ENCODE measurements at regions not wholly inside any gene's neighbourhood (a gene's known extent, or its start where the extent isn't known, plus 50 kb on each side); places are given as distances from the start of the nearest gene placed in this dataset.
"Not testable (repeated sequence)": the region's sequence is repeated elsewhere in the genome, so short reads cannot be mapped to it uniquely, and the experiment has no call there.

- ATAC-seq (ENCODE audit: low read depth in 2 of 2) (no peak), DNase-seq (no peak)
- Mint-ChIP-seq H3K4me3 (no peak overlapping the region), H3K4me1 (no peaks in the 10 kb centered on the region), H3K36me3 (no peaks in the 10 kb centered on the region), H3K27me3 (peaks cover 0 to 6% (median 5%) of the 10 kb centered on the region in 3 donors), H3K9me3 (peaks cover 0 to 6% (median 2%) of the 10 kb centered on the region in 7 donors), H3K27ac (peak overlapping the region in 1 of 6 donors; percentile 2)
Observed at GRCh38 chr3:157914882-157915281, 191.3 kb downstream of the SHOX2 start.

GRCh38 chr3:157913741-157914150, 192.5 kb downstream of the SHOX2 start:
- Mint-ChIP-seq H3K27ac (no peak overlapping the region), H3K36me3 (no peaks in the 10 kb centered on the region), H3K4me3 (no peak overlapping the region), H3K4me1 (no peaks in the 10 kb centered on the region), H3K27me3 (peaks cover 0 to 6% (median 5%) of the 10 kb centered on the region in 3 donors), H3K9me3 (peaks cover 0 to 6% (median 2%) of the 10 kb centered on the region in 7 donors)
- DNase-seq (no peak), ATAC-seq (ENCODE audit: low read depth in 2 of 2) (no peak)

- DNase-seq = no peak
- H3K27me3 Mint-ChIP-seq = peaks cover 0 to 5% (median 0%) of the 10 kb centered on the region in 3 donors
- no peak overlapping the region for H3K4me3 Mint-ChIP-seq
- ATAC-seq (ENCODE audit: low read depth in 2 of 2) = no peak
- peaks cover 0 to 6% (median 2%) of the 10 kb centered on the region in 7 donors for H3K9me3 Mint-ChIP-seq
- no peaks in the 10 kb centered on the region for H3K4me1 Mint-ChIP-seq
- no peaks in the 10 kb centered on the region for H3K36me3 Mint-ChIP-seq
- no peak overlapping the region for H3K27ac Mint-ChIP-seq
Observed at GRCh38 chr3:157912514-157913451, 193.4 kb downstream of the SHOX2 start.

DNA sequence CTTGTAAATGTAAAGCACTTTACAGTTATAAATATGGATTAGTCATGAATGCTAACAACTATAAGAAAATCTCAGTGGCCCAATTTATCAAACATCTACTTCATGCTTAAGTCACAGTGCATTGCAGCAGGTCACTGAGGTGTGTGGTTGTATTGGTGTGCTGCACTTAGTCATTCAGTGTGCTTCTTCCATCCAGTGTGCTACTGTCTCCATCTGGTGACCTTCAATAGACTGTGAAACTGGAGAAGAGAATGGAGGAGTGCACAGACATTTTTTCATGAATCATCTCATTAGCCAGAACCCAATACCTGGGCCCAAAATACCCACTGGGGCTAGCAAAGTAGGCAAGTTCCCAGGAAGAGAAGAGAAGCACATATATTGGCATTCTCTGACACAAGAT, 199.6 kb downstream of the SHOX2 start:
- no peaks in the 10 kb centered on the region for H3K36me3 Mint-ChIP-seq
- DNase-seq (no peak), ATAC-seq (ENCODE audit: low read depth in 2 of 2) (no peak)
- no peak overlapping the region for H3K4me3 Mint-ChIP-seq
- no peak overlapping the region for H3K27ac Mint-ChIP-seq
- no peaks in the 10 kb centered on the region for H3K4me1 Mint-ChIP-seq
- no peaks in the 10 kb centered on the region for H3K27me3 Mint-ChIP-seq
- peaks cover 11 to 29% (median 16%) of the 10 kb centered on the region in 7 donors for H3K9me3 Mint-ChIP-seq

DNA sequence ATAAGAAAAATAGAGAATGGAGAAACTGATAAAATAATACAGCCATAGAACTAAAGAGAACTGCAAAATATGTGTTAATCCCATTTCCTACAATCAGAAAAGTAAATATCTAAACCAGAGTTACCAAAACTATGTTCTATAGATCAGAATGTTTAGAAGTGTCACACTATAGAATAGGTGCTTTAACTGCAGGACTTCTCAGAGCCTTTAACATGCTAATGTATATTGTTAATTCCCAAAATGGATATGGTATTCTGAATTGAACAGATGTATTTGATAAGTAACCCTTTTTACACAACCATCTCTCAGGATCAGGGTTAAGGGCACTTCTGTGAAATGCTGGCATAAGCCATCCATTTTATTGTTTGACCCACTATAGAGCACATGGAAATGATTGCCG, 200.3 kb downstream of the SHOX2 start:
- Mint-ChIP-seq H3K4me3 (no peak overlapping the region), H3K27me3 (no peaks in the 10 kb centered on the region), H3K4me1 (no peaks in the 10 kb centered on the region), H3K9me3 (peaks cover 11 to 29% (median 15%) of the 10 kb centered on the region in 7 donors), H3K36me3 (no peaks in the 10 kb centered on the region), H3K27ac (no peak overlapping the region)
- DNase-seq (no peak), ATAC-seq (ENCODE audit: low read depth in 2 of 2) (no peak)

DNA sequence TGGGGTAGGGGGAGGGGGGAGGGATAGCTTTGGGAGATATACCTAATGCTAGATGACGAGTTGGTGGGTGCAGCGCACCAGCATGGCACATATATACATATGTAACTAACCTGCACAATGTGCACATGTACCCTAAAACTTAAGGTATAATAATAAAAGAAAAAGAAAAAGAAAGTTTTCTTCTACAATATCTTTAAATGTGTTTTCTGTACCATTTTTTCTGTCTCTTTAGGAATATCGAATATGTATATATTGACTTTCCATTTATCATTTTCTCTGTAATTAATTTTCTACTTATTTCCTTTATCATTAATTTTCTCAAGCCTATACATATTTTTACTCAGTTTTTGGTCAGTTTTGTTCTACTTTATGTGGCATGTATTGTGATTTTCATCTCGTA, 203.5 kb downstream of the SHOX2 start:
- not testable (repeated sequence) for ATAC-seq (ENCODE audit: low read depth in 2 of 2); H3K4me1 Mint-ChIP-seq; H3K27ac Mint-ChIP-seq; H3K4me3 Mint-ChIP-seq; H3K36me3 Mint-ChIP-seq; H3K27me3 Mint-ChIP-seq; DNase-seq
- peaks cover 11 to 29% (median 17%) of the 10 kb centered on the region in 7 donors for H3K9me3 Mint-ChIP-seq

DNA sequence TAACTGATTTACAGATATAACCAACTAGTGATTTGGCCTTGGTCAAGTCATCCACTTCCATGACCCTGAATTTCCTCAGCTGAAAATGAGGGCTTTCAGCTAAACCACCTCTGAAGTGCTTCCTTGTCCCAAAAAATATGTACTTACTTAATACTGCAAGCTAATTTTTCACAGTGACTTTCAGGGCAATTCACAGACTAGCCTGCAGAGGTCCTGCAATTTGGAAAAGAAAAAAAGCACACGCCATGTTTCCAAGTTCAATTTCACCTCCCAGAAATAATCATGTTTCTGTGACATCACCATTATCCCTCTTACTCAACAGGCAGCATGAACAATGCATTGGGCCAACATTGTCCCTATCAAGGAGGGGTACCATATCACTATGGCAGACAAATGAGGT, 218.2 kb downstream of the SHOX2 start:
- ATAC-seq (ENCODE audit: low read depth in 2 of 2) (no peak), DNase-seq (no peak)
- H3K27ac Mint-ChIP-seq = no peak overlapping the region
- H3K9me3 Mint-ChIP-seq = peaks cover 0 to 2% (median 0%) of the 10 kb centered on the region in 7 donors
- no peaks in the 10 kb centered on the region for H3K4me1 Mint-ChIP-seq
- no peak overlapping the region for H3K4me3 Mint-ChIP-seq
- H3K36me3 Mint-ChIP-seq = no peaks in the 10 kb centered on the region
- H3K27me3 Mint-ChIP-seq = peaks cover 0 to 12% (median 5%) of the 10 kb centered on the region in 3 donors

GRCh38 chr3:157876556-157876955, 229.7 kb downstream of the SHOX2 start:
- Mint-ChIP-seq H3K27me3 (no peaks in the 10 kb centered on the region), H3K4me1 (no peaks in the 10 kb centered on the region), H3K9me3 (peaks cover 2 to 22% (median 9%) of the 10 kb centered on the region in 7 donors), H3K27ac (no peak overlapping the region), H3K4me3 (no peak overlapping the region), H3K36me3 (no peaks in the 10 kb centered on the region)
- DNase-seq = no peak
- no peak for ATAC-seq (ENCODE audit: low read depth in 2 of 2)

DNA sequence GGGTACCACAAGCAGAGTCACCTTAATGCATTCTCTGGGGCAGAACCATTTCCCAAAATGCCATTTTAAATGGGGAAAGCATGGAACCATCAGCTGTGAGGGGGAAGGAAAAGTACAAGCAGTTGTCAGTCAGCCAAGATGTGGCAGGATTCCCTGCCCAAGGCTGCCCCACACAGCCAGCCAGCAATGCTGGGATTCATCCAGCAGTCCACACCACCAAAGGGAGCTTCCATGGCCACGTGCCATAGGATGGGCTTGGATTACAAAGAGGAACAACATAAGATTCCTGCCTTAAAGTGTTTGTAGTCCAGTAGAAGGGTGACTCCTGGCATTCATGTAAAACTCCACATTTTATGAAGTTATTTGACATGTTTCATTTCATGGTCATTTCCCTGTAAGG, 233.3 kb downstream of the SHOX2 start:
- Mint-ChIP-seq H3K27ac (no peak overlapping the region), H3K36me3 (no peaks in the 10 kb centered on the region), H3K4me3 (no peak overlapping the region), H3K27me3 (no peaks in the 10 kb centered on the region), H3K9me3 (peaks cover 0 to 3% (median 0%) of the 10 kb centered on the region in 7 donors), H3K4me1 (no peaks in the 10 kb centered on the region)
- no peak for ATAC-seq (ENCODE audit: low read depth in 2 of 2)
- no peak for DNase-seq

- Mint-ChIP-seq H3K27me3 (no peaks in the 10 kb centered on the region), H3K4me3 (no peak overlapping the region), H3K27ac (no peak overlapping the region), H3K36me3 (no peaks in the 10 kb centered on the region), H3K9me3 (no peaks in the 10 kb centered on the region), H3K4me1 (no peaks in the 10 kb centered on the region)
- DNase-seq (no peak), ATAC-seq (ENCODE audit: low read depth in 2 of 2) (no peak)
Observed at GRCh38 chr3:157871838-157872460, 234.3 kb downstream of the SHOX2 start.

DNA sequence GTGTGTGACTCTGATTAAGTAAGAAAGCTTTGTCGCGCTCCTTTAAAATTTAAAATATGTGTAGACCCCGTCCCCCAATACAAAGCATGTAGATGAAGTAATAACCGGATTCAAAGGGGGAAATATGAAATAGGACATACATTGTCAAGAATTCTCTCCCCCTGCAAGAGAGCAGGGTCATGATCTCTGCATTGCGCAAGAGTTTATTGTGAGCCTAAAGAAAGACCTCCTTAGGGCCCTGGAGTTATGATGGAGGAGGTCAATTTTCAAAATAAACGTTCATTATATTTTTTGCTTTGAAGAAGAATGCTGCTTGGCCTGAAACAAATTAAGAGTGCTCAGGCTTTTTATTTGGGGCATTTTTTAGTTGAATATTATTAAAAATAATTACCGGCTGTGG, 235.0 kb downstream of the SHOX2 start:
- Mint-ChIP-seq H3K4me3 (no peak overlapping the region), H3K36me3 (no peaks in the 10 kb centered on the region), H3K27ac (no peak overlapping the region), H3K27me3 (no peaks in the 10 kb centered on the region), H3K9me3 (no peaks in the 10 kb centered on the region), H3K4me1 (no peaks in the 10 kb centered on the region)
- ATAC-seq (ENCODE audit: low read depth in 2 of 2) = no peak
- DNase-seq = no peak

GRCh38 chr3:157868946-157869345, 237.3 kb downstream of the SHOX2 start:
- ATAC-seq (ENCODE audit: low read depth in 2 of 2) (no peak), DNase-seq (no peak)
- Mint-ChIP-seq H3K36me3 (no peaks in the 10 kb centered on the region), H3K4me1 (no peaks in the 10 kb centered on the region), H3K27me3 (no peaks in the 10 kb centered on the region), H3K27ac (no peak overlapping the region), H3K9me3 (no peaks in the 10 kb centered on the region), H3K4me3 (no peak overlapping the region)

DNA sequence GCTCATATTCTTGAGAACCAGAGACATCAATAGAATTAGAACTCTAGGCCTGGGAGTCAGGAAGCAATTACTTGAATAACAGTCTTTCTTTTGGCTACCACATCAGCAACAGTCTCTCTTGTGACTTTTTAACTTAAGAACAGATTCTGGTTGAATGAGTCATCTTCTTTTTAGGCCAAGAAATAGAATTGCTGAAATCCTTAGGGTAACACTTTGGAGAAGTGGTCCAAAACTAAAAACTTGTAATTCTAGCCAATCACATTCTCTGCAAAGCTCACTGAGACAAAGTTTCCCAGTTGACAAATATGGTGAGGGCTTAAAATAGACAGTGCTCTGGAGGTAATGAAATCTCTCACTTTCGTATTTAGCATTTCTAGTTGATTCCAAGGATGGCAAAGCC, 238.0 kb downstream of the SHOX2 start:
- Mint-ChIP-seq H3K4me3 (no peak overlapping the region), H3K27ac (no peak overlapping the region), H3K4me1 (no peaks in the 10 kb centered on the region), H3K27me3 (no peaks in the 10 kb centered on the region), H3K9me3 (no peaks in the 10 kb centered on the region), H3K36me3 (no peaks in the 10 kb centered on the region)
- no peak for DNase-seq
- ATAC-seq (ENCODE audit: low read depth in 2 of 2) = no peak

GRCh38 chr3:157865352-157866000, 240.7 kb downstream of the SHOX2 start:
- DNase-seq = peak; percentile 1
- Mint-ChIP-seq H3K4me1 (no peaks in the 10 kb centered on the region), H3K27me3 (no peaks in the 10 kb centered on the region), H3K27ac (no peak overlapping the region), H3K4me3 (no peak overlapping the region), H3K9me3 (no peaks in the 10 kb centered on the region), H3K36me3 (no peaks in the 10 kb centered on the region)
- no peak for ATAC-seq (ENCODE audit: low read depth in 2 of 2)
